K562 (cell line): ENCODE measurements at regions not wholly inside any gene's neighbourhood (a gene's known extent, or its start where the extent isn't known, plus 50 kb on each side); places are given as distances from the start of the nearest gene placed in this dataset.

Experiments used
- ATAC-seq: fragments of 200-7000 bp; cut with Tn5 transposase; 3 replicates; pipeline ENCODE4 v1.9.1; 2020; ENCODE audit warnings: moderate library complexity
- BruUV-seq: library from RNA; stranded (reverse); fragments of 400-500 nt; replicated peaks from 2 replicates; lab custom pipeline; 2021; lab: Mats Ljungman, UMichigan
- CTCF ChIA-PET: fragments of 300-600 bp; formaldehyde crosslinking; extraction: SDS; loops from one replicate; lab custom pipeline; 2021; ENCODE audit warnings: low intra/inter-chr PET ratio; lab: Yijun Ruan, JAX
- POLR2A ChIA-PET: fragments of 300-600, 350-650 bp; sonication (Branson Sonifier 250); formaldehyde crosslinking; extraction: SDS; loops from one replicate; lab custom pipeline; 2021; ENCODE audit warnings: antibody characterized with exemption, inconsistent platforms; lab: Yijun Ruan, JAX
- DNase-seq, 4 experiments: peaks; one replicate each; pipeline versions ENCODE4 v3.0.0 to v3.0.0-alpha.2; 2011 to 2018; ENCODE audit warnings: low spot score in 3 of 4, mixed read lengths in 3 of 4; ENCODE audit errors: extremely low read depth in 1 of 4
- FAIRE-seq: peaks from 2 replicates; lab custom pipeline; 2011; peaks lifted over from hg19 to GRCh38; lab: Jason Lieb, UNC
- H2AFZ ChIP-seq: 2 replicates; pipeline ENCODE4 v1.6.0; 2011; ENCODE audit warnings: low read depth, low read length, control low read depth, inconsistent platforms
- H3K27ac ChIP-seq: fragments of 200-600 bp; 3 replicates; pipeline ENCODE4 v1.8.0; 2011; ENCODE audit warnings: low read depth, mild to moderate bottlenecking, control low read depth, inconsistent platforms, low read length, moderate library complexity, mixed read lengths; ENCODE audit errors: extremely low read depth
- H3K27me3 ChIP-seq, 2 experiments: fragments of 300-600 bp in 1 of 2; 2 replicates in 1 of 2; 3 replicates in 1 of 2; pipeline versions ENCODE4 v1.6.0 to v1.8.0; 2011; ENCODE audit warnings: inconsistent platforms in 2 of 2, low read length in 2 of 2, mild to moderate bottlenecking in 1 of 2, mixed read lengths in 1 of 2, moderate library complexity in 1 of 2; ENCODE audit not compliant: control insufficient read depth in 2 of 2, insufficient read depth in 2 of 2
- H3K36me3 ChIP-seq: fragments of 300-600 bp; 3 replicates; pipeline ENCODE4 v1.8.0; 2011; ENCODE audit warnings: mild to moderate bottlenecking, low read length, inconsistent platforms; ENCODE audit not compliant: control insufficient read depth, insufficient read depth
- H3K4me1 ChIP-seq, 2 experiments: fragments of 200-600 bp in 1 of 2; replicated peaks in 1 of 2; 2 replicates in 1 of 2; 3 replicates in 1 of 2; pipeline versions ENCODE4 v1.5.1 to v1.8.0; 2011; ENCODE audit warnings: inconsistent platforms in 2 of 2, low read length in 2 of 2, mild to moderate bottlenecking in 1 of 2, mixed read lengths in 1 of 2, moderate library complexity in 1 of 2; ENCODE audit not compliant: control insufficient read depth in 2 of 2, insufficient read depth in 2 of 2
- H3K4me2 ChIP-seq: 2 replicates; pipeline ENCODE4 v1.6.1; 2011; ENCODE audit warnings: low read length, control low read depth, inconsistent platforms, mixed read lengths; ENCODE audit not compliant: insufficient read depth
- H3K4me3 ChIP-seq: fragments of 200-600 bp; sonication (generic), shearing (Covaris generic); 2 replicates; pipeline ENCODE4 v1.5.1; 2016; ENCODE audit warnings: control low read depth, inconsistent platforms
- H3K79me2 ChIP-seq: fragments of 200-600 bp; 3 replicates; pipeline ENCODE4 v1.8.0; 2011; ENCODE audit warnings: low read length, inconsistent platforms; ENCODE audit not compliant: control insufficient read depth, insufficient read depth
- H3K9ac ChIP-seq, 2 experiments: 2 replicates each; pipeline versions ENCODE4 v1.6.0 to v1.6.1; 2011; ENCODE audit warnings: low read depth in 2 of 2, low read length in 2 of 2, control low read depth in 1 of 2, inconsistent platforms in 1 of 2, mild to moderate bottlenecking in 1 of 2, mixed read lengths in 1 of 2; ENCODE audit not compliant: insufficient read depth in 1 of 2
- H3K9me1 ChIP-seq: one replicate; pipeline ENCODE4 v1.6.0; 2011; ENCODE audit warnings: inconsistent platforms, mild to moderate bottlenecking, low read length, moderate library complexity; ENCODE audit not compliant: control insufficient read depth, insufficient read depth
- H3K9me3 ChIP-seq: replicated peaks from 2 replicates; pipeline ENCODE4 v1.5.1; 2011; ENCODE audit warnings: low read depth, low read length, inconsistent platforms; ENCODE audit not compliant: control insufficient read depth, insufficient read depth
- H4K20me1 ChIP-seq: replicated peaks from 2 replicates; pipeline ENCODE4 v1.6.1; 2011; ENCODE audit warnings: low read length, inconsistent platforms, mixed read lengths; ENCODE audit not compliant: control insufficient read depth, insufficient read depth
- CBX5 ChIP-seq: IDR thresholded peaks from 2 replicates; pipeline ENCODE4 v1.6.1; 2014; ENCODE audit warnings: low read depth, borderline replicate concordance
- FOXJ2 ChIP-seq: fragments of 200-800 bp; sonication (Bioruptor generic); IDR thresholded peaks from 2 replicates; pipeline ENCODE4 v1.6.1; 2016; ENCODE audit warnings: missing genetic modification characterization, missing compliant biosample characterization
- JUND ChIP-seq, 2 experiments: IDR thresholded peaks; 2 replicates in 1 of 2; 3 replicates in 1 of 2; pipeline ENCODE4 v1.6.1; 2011; ENCODE audit warnings: borderline replicate concordance in 2 of 2, low read depth in 2 of 2, low read length in 2 of 2, improper control_type of control experiment in 1 of 2, missing biosample characterization in 1 of 2, missing genetic modification characterization in 1 of 2, missing genetic modification reagents in 1 of 2
- KDM5B ChIP-seq: fragments of 200-600 bp; sonication (generic); IDR thresholded peaks from 2 replicates; pipeline ENCODE4 v1.6.1; 2012; ENCODE audit warnings: low read depth, mild to moderate bottlenecking, moderate library complexity, low read length, control low read depth, inconsistent platforms; ENCODE audit not compliant: insufficient replicate concordance
- KLF10 ChIP-seq: fragments of 250-450 bp; sonication (Bioruptor Pico); IDR thresholded peaks from 2 replicates; pipeline ENCODE4 v1.6.1; 2021; ENCODE audit warnings: matching md5 sums
- NFE2L1 ChIP-seq: fragments of 450-650 bp; IDR thresholded peaks from 2 replicates; pipeline ENCODE4 v1.6.1; 2016; ENCODE audit warnings: missing genetic modification characterization, low read depth, mild to moderate bottlenecking, missing compliant biosample characterization, moderate library complexity, borderline replicate concordance
- SAFB2 ChIP-seq: fragments of 200-400 bp; formaldehyde crosslinking; IDR thresholded peaks from 2 replicates; pipeline ENCODE4 v1.6.1; 2018; ENCODE audit warnings: borderline replicate concordance, low read length, low read depth, moderate library complexity; ENCODE audit not compliant: severe bottlenecking
- TCF7 ChIP-seq: sonication (generic); IDR thresholded peaks from 2 replicates; pipeline ENCODE4 v1.6.1; 2016; ENCODE audit warnings: antibody characterized with exemption, borderline replicate concordance
- THRB ChIP-seq: fragments of 450-650 bp; formaldehyde crosslinking; conservative IDR thresholded peaks from 2 replicates; pipeline ENCODE4 v1.4.0; 2022; ENCODE audit warnings: mild to moderate bottlenecking, missing genetic modification characterization
- ZNF197 ChIP-seq: fragments of 200-800 bp; sonication (Bioruptor generic); IDR thresholded peaks from 2 replicates; pipeline ENCODE4 v1.6.1; 2016; ENCODE audit warnings: low read depth, missing genetic modification characterization, missing compliant biosample characterization
- WGBS: fragments of 100-300 bp; shearing (Covaris generic); methylation state at CpG from one replicate; pipeline ENCODE4 v1.1.6; 2016; ENCODE audit warnings: low coverage, mixed read lengths; ENCODE audit not compliant: insufficient coverage; ENCODE audit errors: missing lambda C conversion rate; 5-methylcytosine and 5-hydroxymethylcytosine counted together
- in situ Hi-C: fragments of 300-500 bp; cut with MboI; formaldehyde crosslinking; loops from 4 replicates; pipeline ENCODE4 v1.15.0; 2018; ENCODE audit warnings: inconsistent platforms, mixed read lengths
- intact Hi-C: fragments of 100-400 bp; cut with micrococcal nuclease; formaldehyde crosslinking; loops from 2 replicates; pipeline ENCODE4 v1.14.2; 2022

GRCh38 chr1:56028244-56028643 lies 551.1 kb downstream of the PLPP3 start (continued):
- no peak for TF ChIP-seq NFE2L1 (tag)
- TF ChIP-seq, all 486 proteins: peak for 0

GRCh38 chr1:56025942-56026341 lies 553.4 kb downstream of the PLPP3 start:
- no peaks in the 10 kb centered on the region for H3K79me2 ChIP-seq
- no peaks in the 10 kb centered on the region for H3K9me1 ChIP-seq
- H2AFZ ChIP-seq, result no peak overlapping the region
- H3K9me3 ChIP-seq, result no peaks in the 10 kb centered on the region
- in situ Hi-C loops, result no loop called here
- 0% methylated on average over 3 of the region's 3 CpGs for WGBS
- H3K9ac ChIP-seq, result no peak overlapping the region
- ChIA-PET POLR2A (no interaction called here), CTCF (no interaction called here)
- DNase-seq (no peak), ATAC-seq (no peak), FAIRE-seq (no peak)
- no peak overlapping the region for H3K4me3 ChIP-seq
- no peaks in the 10 kb centered on the region for H3K27me3 ChIP-seq
- no peaks in the 10 kb centered on the region for H3K4me1 ChIP-seq
- H3K27ac ChIP-seq, result no peak overlapping the region
- no TSS peak for BruUV-seq
- intact Hi-C loops, result no loop called here
- no peaks in the 10 kb centered on the region for H4K20me1 ChIP-seq
- no peak overlapping the region for H3K4me2 ChIP-seq
- TF ChIP-seq JUND (IDR thresholded peaks at IDR 0.05; ENCODE audit: borderline replicate concordance, low read depth, low read length) (no peak), JUND (tag; IDR thresholded peaks at IDR 0.05; ENCODE audit: borderline replicate concordance, low read depth, low read length) (no peak)
- H3K36me3 ChIP-seq, result no peaks in the 10 kb centered on the region

- TF ChIP-seq SAFB2 (no peak), CBX5 (no peak), KDM5B (no peak), ZNF197 (CRISPR knock-in tag) (no peak), KLF10 (CRISPR knock-in tag) (no peak), TCF7 (no peak), FOXJ2 (tag) (no peak), THRB (CRISPR knock-in tag) (no peak)
- BruUV-seq, result no TSS peak
- Histone ChIP-seq H3K4me1 (no peaks in the 10 kb centered on the region), H3K27ac (no peak overlapping the region), H3K79me2 (no peaks in the 10 kb centered on the region), H3K9me1 (no peaks in the 10 kb centered on the region), H2AFZ (no peak overlapping the region), H3K36me3 (no peaks in the 10 kb centered on the region), H3K4me3 (no peak overlapping the region), H3K9ac (no peak overlapping the region), H4K20me1 (no peaks in the 10 kb centered on the region), H3K27me3 (no peaks in the 10 kb centered on the region), H3K4me2 (no peak overlapping the region), H3K9me3 (no peaks in the 10 kb centered on the region)
- DNase-seq (no peak), FAIRE-seq (no peak), ATAC-seq (no peak)
- CTCF ChIA-PET, result no interaction called here
- intact Hi-C loops (no loop called here), in situ Hi-C loops (no loop called here)
- 0% methylated on average over 5 of the region's 5 CpGs for WGBS
- POLR2A ChIA-PET, result no interaction called here
Measured at GRCh38 chr1:56024155-56024554, 555.2 kb downstream of the PLPP3 start.
